Skin epidermis (tissue), 12 donors: ENCODE measurements at regions not wholly inside any gene's neighbourhood (a gene's known extent, or its start where the extent isn't known, plus 50 kb on each side); places are given as distances from the start of the nearest gene placed in this dataset.
A peak's percentile ranks its signal among the peaks of the same experiment; 100 is the strongest.

Experiments used
- H3K27ac ChIP-seq, 21 experiments: fragments of 200-600 bp; sonication (generic) in 11 of 21; one replicate each; pipeline ENCODE4 v1.5.0; 2020; ENCODE audit warnings: mild to moderate bottlenecking in 3 of 21, inconsistent platforms in 2 of 21, moderate library complexity in 2 of 21
- H3K4me3 ChIP-seq, 7 experiments: fragments of 200-600 bp; sonication (generic) in 2 of 7; one replicate each; pipeline ENCODE4 v1.5.0; 2020; ENCODE audit warnings: inconsistent platforms in 2 of 7, mild to moderate bottlenecking in 2 of 7, moderate library complexity in 1 of 7

GRCh38 chr13:37277435-37278144 is 172.1 kb upstream of the CSNK1A1L start:
- Histone ChIP-seq H3K27ac (no peak overlapping the region), H3K4me3 (no peak overlapping the region)

GRCh38 chr13:37277007-37277406 is 171.5 kb upstream of the CSNK1A1L start:
- Histone ChIP-seq H3K4me3 (no peak overlapping the region), H3K27ac (no peak overlapping the region)

- no peak overlapping the region for H3K4me3 ChIP-seq
Observed at GRCh38 chr13:37274569-37275497, 169.4 kb upstream of the CSNK1A1L start.

GRCh38 chr13:37273836-37274235 is 168.4 kb upstream of the CSNK1A1L start:
- no peak overlapping the region for H3K4me3 ChIP-seq
- peak overlapping the region in 2 of 21 experiments; percentile 47 to 49 for H3K27ac ChIP-seq

More at GRCh38 chr13:37274569-37275497, 169.4 kb upstream of the CSNK1A1L start:
- H3K27ac ChIP-seq = no peak overlapping the region

DNA sequence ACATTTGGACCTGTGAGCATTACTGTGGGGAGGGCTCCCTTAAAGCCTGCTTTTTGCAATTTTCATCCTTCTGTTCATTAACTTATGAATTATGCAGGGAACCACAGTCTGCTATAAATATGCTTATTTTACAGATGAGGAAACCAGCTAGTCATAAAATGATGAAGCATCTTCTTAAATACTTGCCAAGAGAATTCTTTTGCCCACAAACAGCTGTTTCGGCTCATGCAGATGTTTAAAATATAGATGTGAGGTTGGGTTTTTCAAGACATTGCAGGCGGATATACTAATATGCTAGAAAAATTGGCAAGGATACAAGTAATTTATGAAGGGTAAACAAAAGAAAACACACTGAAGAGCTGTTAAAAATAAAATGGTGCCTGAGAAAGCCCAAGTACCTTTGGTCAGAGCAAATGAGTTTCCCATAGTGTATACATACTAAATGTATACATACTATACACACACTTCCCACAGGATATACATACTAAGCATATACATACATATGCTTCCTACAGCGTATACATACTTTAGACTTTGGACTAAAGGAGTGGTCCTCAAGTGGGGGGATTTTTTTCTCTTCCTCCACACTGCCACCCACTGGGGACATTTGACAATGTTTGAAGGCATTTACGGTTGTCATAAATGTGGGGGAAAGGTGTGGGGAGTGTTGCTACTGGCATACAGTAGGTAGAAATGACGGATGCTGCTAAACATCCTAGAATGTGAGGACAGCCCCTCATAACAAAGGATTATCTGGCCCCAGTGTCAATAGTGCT is 164.9 kb upstream of the CSNK1A1L start:
- no peak overlapping the region for H3K4me3 ChIP-seq

DNA sequence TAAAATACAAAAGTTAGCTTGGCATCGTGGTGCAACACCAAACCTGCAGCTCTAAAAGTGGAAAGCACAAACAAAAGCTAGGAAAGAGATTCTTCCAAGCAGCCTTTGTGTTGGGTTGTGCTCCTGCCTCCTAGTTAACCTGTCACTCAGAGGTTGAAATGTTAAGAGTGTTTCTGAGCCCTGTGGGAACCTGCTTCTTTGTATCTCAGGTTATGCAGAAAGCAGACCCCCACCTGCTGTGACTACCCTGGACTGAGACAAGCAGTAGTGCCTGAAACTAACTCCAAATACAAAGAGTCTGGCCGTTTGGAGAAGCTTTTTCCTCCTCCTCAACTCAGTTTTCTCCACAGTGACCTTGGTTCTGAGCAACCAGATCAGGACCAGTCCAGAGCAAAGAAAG is 158.4 kb upstream of the CSNK1A1L start:
- H3K27ac ChIP-seq = no peak overlapping the region
- H3K4me3 ChIP-seq = no peak overlapping the region

More for the DNA sequence above, 164.9 kb upstream of the CSNK1A1L start:
- no peak overlapping the region for H3K27ac ChIP-seq

- Histone ChIP-seq H3K4me3 (no peak overlapping the region), H3K27ac (no peak overlapping the region)
Observed at GRCh38 chr13:37257706-37258105, 152.2 kb upstream of the CSNK1A1L start.

DNA sequence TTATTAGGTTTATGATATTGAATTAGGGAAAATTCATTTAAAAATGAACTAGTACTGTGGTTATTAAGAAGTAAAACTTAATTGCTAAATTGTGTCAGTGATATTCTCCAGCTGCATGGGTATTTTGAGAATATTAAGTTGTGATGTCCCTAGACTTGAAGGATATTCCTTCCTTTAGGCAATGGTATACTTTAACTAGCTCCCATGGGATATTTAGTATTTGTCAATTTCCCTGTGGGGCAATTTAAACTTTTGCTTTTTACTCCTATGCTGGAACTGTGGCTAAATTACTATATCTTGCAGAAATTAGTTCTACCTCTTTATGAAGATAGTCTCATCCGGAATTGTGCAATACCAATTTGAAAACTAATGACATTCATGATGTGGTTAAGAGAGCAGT is 151.6 kb upstream of the CSNK1A1L start:
- no peak overlapping the region for H3K4me3 ChIP-seq

DNA sequence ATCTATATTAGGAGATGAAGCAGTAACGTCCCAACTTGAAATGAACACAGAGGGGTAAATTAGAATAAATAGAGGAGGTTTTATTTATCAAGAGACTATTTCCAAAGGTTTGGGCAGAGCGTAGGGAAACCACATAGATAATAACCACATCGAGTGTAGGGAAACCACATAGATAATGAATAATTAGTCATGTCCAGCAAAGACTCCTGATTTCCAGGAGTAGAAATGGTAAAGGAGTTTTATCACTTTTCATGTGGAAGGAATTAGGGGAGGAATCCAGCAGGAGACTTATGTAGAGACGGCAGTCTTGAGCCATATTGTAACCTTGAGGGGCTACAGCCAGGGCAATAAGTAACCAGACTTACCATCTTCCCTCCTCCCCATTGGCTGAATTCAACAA is 136.3 kb upstream of the CSNK1A1L start:
- Histone ChIP-seq H3K27ac (no peak overlapping the region), H3K4me3 (no peak overlapping the region)

More for the DNA sequence above, 151.6 kb upstream of the CSNK1A1L start:
- no peak overlapping the region for H3K27ac ChIP-seq

- peak overlapping the region in 3 of 21 experiments; percentile 25 to 57 (median 38) for H3K27ac ChIP-seq
Observed at GRCh38 chr13:37230346-37230745, 124.9 kb upstream of the CSNK1A1L start.

DNA sequence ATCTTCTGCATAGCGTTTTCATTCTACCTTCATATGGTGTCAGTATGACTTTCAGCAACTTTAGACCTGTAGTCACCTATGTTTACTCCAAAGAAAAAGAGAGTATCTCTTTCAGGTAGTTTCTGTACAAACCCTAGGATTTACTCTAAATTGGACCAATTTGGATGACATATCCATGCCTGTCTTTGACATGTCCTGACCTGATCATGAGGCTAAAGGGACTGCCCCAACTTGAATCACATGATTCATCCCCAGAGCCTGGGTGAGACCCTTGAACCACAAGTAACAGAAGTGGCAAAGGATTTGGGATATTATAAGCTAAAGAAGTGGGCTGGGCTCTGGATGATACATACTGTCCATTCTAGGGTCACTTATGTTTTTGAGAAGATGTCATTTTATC is 124.5 kb upstream of the CSNK1A1L start:
- Histone ChIP-seq H3K27ac (peak overlapping the region in 3 of 21 experiments; percentile 25 to 57 (median 38)), H3K4me3 (no peak overlapping the region)

More at GRCh38 chr13:37230346-37230745, 124.9 kb upstream of the CSNK1A1L start:
- no peak overlapping the region for H3K4me3 ChIP-seq

- no peak overlapping the region for H3K4me3 ChIP-seq
- H3K27ac ChIP-seq = peak overlapping the region in 3 of 21 experiments; percentile 1 to 40 (median 8)
Observed at GRCh38 chr13:37226971-37227370, 121.5 kb upstream of the CSNK1A1L start.

DNA sequence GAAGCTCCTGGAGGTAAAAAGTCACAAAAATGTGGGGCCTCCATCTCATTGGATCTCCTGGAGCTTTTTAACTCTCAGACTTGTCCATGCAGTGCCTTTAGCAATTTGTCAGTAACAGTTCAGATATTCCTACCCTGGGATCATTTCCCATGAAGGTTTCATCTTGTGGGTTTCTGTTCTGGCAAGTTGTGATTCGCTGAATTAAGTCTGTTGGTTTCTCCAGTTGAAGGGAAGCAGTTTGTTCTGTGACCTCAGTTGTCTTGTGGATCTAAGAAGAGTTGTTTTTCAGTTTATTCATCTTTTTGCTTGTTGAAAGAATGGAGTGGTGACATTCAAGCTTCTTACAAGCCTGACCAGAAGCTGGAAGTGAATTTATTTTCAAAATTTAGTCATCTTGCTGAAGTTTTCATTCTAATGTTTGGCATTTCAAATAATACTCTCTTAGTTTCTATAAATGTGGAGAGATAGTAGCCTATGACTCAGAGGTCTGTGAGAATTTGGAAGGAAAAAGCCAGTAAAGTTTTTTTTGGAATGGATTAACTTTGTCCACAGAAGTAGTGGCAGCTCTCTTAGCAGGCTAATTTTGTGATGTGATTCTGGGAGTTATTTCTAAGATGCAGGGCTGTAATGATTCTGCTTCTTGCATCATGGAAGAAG is 120.1 kb upstream of the CSNK1A1L start:
- Histone ChIP-seq H3K4me3 (no peak overlapping the region), H3K27ac (peak overlapping the region in 8 of 21 experiments; percentile 5 to 78 (median 34))

- Histone ChIP-seq H3K27ac (peak overlapping the region in 3 of 21 experiments; percentile 7 to 39 (median 38)), H3K4me3 (no peak overlapping the region)
Observed at GRCh38 chr13:37216331-37216730, 110.9 kb upstream of the CSNK1A1L start.

GRCh38 chr13:37212826-37213225 is 107.4 kb upstream of the CSNK1A1L start:
- Histone ChIP-seq H3K4me3 (no peak overlapping the region), H3K27ac (no peak overlapping the region)

GRCh38 chr13:37211487-37211886 is 106.0 kb upstream of the CSNK1A1L start:
- peak overlapping the region in 1 of 21 experiments; percentile 51 for H3K27ac ChIP-seq
- H3K4me3 ChIP-seq = no peak overlapping the region

- Histone ChIP-seq H3K27ac (peak overlapping the region in 5 of 21 experiments; percentile 31 to 77 (median 51)), H3K4me3 (no peak overlapping the region)
Observed at GRCh38 chr13:37209621-37210580, 104.4 kb upstream of the CSNK1A1L start.
